DMS114 treated with DMSO at 0.1 percent for 48 hours (cell line): ENCODE measurements at regions not wholly inside any gene's neighbourhood (a gene's known extent, or its start where the extent isn't known, plus 50 kb on each side); places are given as distances from the start of the nearest gene placed in this dataset.

Experiments
- DNase-seq: peaks from one replicate; lab custom pipeline; 2025; ENCODE audit not compliant: unreplicated experiment; lab: John Stamatoyannopoulos, UW

- no peak for DNase-seq
Measured at GRCh38 chr2:78423631-78424030, 601.9 kb upstream of the REG3G start.

GRCh38 chr2:78427170-78427569 is 598.3 kb upstream of the REG3G start:
- DNase-seq: no peak

GRCh38 chr2:78431241-78431640 is 594.3 kb upstream of the REG3G start:
- DNase-seq: no peak

- no peak for DNase-seq
Measured at GRCh38 chr2:78439122-78439521, 586.4 kb upstream of the REG3G start.

- DNase-seq: no peak
Measured at GRCh38 chr2:78455586-78455985, 569.9 kb upstream of the REG3G start.

GRCh38 chr2:78457269-78457668 is 568.2 kb upstream of the REG3G start:
- DNase-seq: no peak

- DNase-seq: no peak
Measured at GRCh38 chr2:78465707-78466106, 559.8 kb upstream of the REG3G start.

GRCh38 chr2:78476619-78477229 is 548.8 kb upstream of the REG3G start:
- no peak for DNase-seq

- no peak for DNase-seq
Measured at GRCh38 chr2:78486565-78486964, 538.9 kb upstream of the REG3G start.

- DNase-seq: no peak
Measured at GRCh38 chr2:78498125-78498524, 527.4 kb upstream of the REG3G start.

GRCh38 chr2:78506301-78506700 is 519.2 kb upstream of the REG3G start:
- DNase-seq: no peak

GRCh38 chr2:78521938-78522337 is 503.6 kb upstream of the REG3G start:
- no peak for DNase-seq

- no peak for DNase-seq
Measured at GRCh38 chr2:78532762-78533379, 492.6 kb upstream of the REG3G start.

- DNase-seq: no peak
Measured at GRCh38 chr2:78535395-78535794, 490.1 kb upstream of the REG3G start.

- DNase-seq: no peak
Measured at GRCh38 chr2:78538322-78538721, 487.2 kb upstream of the REG3G start.

GRCh38 chr2:78540255-78540654 is 485.2 kb upstream of the REG3G start:
- no peak for DNase-seq

- no peak for DNase-seq
Measured at GRCh38 chr2:78541088-78541450, 484.4 kb upstream of the REG3G start.

- DNase-seq: no peak
Measured at GRCh38 chr2:78541451-78542267, 483.8 kb upstream of the REG3G start.

GRCh38 chr2:78546843-78547242 is 478.7 kb upstream of the REG3G start:
- DNase-seq: no peak

GRCh38 chr2:78549766-78550165 is 475.7 kb upstream of the REG3G start:
- no peak for DNase-seq

- DNase-seq: no peak
Measured at GRCh38 chr2:78553866-78554647, 471.4 kb upstream of the REG3G start.

- no peak for DNase-seq
Measured at GRCh38 chr2:78561876-78562275, 463.6 kb upstream of the REG3G start.
